Endodermal cell (in vitro differentiated cells): ENCODE measurements at regions not wholly inside any gene's neighbourhood (a gene's known extent, or its start where the extent isn't known, plus 50 kb on each side); places are given as distances from the start of the nearest gene placed in this dataset.

Experiments
- DNase-seq: peaks from one replicate; pipeline ENCODE4 v3.0.0-alpha.2; 2017
- H3K27ac ChIP-seq: 2 replicates; pipeline ENCODE4 v1.5.1; 2013; ENCODE audit warnings: mild to moderate bottlenecking, low read depth, low read length, moderate library complexity
- H3K27me3 ChIP-seq: 2 replicates; pipeline ENCODE4 v1.6.1; 2013; ENCODE audit warnings: mild to moderate bottlenecking, low read length, moderate library complexity; ENCODE audit not compliant: insufficient read depth, control insufficient read depth, poor library complexity, severe bottlenecking
- H3K36me3 ChIP-seq: 2 replicates; pipeline ENCODE4 v1.7.0; 2013; ENCODE audit warnings: mild to moderate bottlenecking, low read length, moderate library complexity; ENCODE audit not compliant: control insufficient read depth, insufficient read depth
- H3K4me1 ChIP-seq: one replicate; pipeline ENCODE4 v1.7.0; 2013; ENCODE audit warnings: low read length; ENCODE audit not compliant: control insufficient read depth, insufficient read depth
- H3K4me3 ChIP-seq: 2 replicates; pipeline ENCODE4 v1.5.1; 2013; ENCODE audit warnings: mild to moderate bottlenecking, low read length, moderate library complexity
- H3K9ac ChIP-seq: 2 replicates; pipeline ENCODE4 v1.6.1; 2013; ENCODE audit warnings: mild to moderate bottlenecking, low read length, moderate library complexity; ENCODE audit not compliant: poor library complexity, severe bottlenecking; ENCODE audit errors: extremely low read depth
- H3K9me3 ChIP-seq: 2 replicates; pipeline ENCODE4 v1.6.1; 2013; ENCODE audit warnings: mild to moderate bottlenecking, low read length, moderate library complexity; ENCODE audit not compliant: control insufficient read depth
- H3K27ac Mint-ChIP-seq: 2 replicates; pipeline ENCODE4 v1.8.0; 2020; ENCODE audit warnings: mixed read lengths
- H3K27me3 Mint-ChIP-seq: 2 replicates; pipeline ENCODE4 v1.8.0; 2021; ENCODE audit warnings: mild to moderate bottlenecking, mixed read lengths; ENCODE audit not compliant: insufficient read depth
- H3K36me3 Mint-ChIP-seq: 2 replicates; pipeline ENCODE4 v1.8.0; 2020; ENCODE audit warnings: low read depth, mixed read lengths
- H3K4me1 Mint-ChIP-seq: 2 replicates; pipeline ENCODE4 v1.8.0; 2020; ENCODE audit warnings: mixed read lengths
- H3K4me3 Mint-ChIP-seq: 2 replicates; pipeline ENCODE4 v1.8.0; 2020; ENCODE audit warnings: mild to moderate bottlenecking, moderate library complexity, mixed read lengths
- H3K9me3 Mint-ChIP-seq: 2 replicates; pipeline ENCODE4 v1.8.0; 2020; ENCODE audit warnings: mild to moderate bottlenecking, mixed read lengths
- CTCF ChIP-seq: fragments of 200-600 bp; sonication (generic); conservative IDR thresholded peaks from 2 replicates; pipeline ENCODE4 v1.5.0; 2021; ENCODE audit warnings: antibody characterized with exemption, mild to moderate bottlenecking
- WGBS, 2 experiments: methylation state at CpG; one replicate each; pipeline versions ENCODE4 v1.1.5 to v1.1.7; 2013; ENCODE audit warnings: missing lambda C conversion rate in 2 of 2, mixed read lengths in 1 of 2; ENCODE audit not compliant: insufficient coverage in 1 of 2, insufficient read length in 1 of 2; 5-methylcytosine and 5-hydroxymethylcytosine counted together

GRCh38 chr2:5509362-5509761 lies 182.8 kb upstream of the SOX11 start:
- H3K27ac Mint-ChIP-seq, result no peak overlapping the region
- no peak overlapping the region for H3K4me3 ChIP-seq
- H3K27me3 Mint-ChIP-seq, result no peaks in the 10 kb centered on the region
- H3K27me3 ChIP-seq, result no peaks in the 10 kb centered on the region
- DNase-seq, result no peak
- H3K36me3 Mint-ChIP-seq, result no peaks in the 10 kb centered on the region
- H3K9ac ChIP-seq, result no peak overlapping the region
- 91 to 97% methylated on average over 5 to 7 of the region's 7 CpGs for WGBS, 2 experiments
- H3K4me1 ChIP-seq, result peaks cover 3% of the 10 kb centered on the region
- no peaks in the 10 kb centered on the region for H3K36me3 ChIP-seq
- H3K9me3 ChIP-seq, result no peaks in the 10 kb centered on the region
- H3K9me3 Mint-ChIP-seq, result no peaks in the 10 kb centered on the region
- H3K27ac ChIP-seq, result no peak overlapping the region
- no peak for TF ChIP-seq CTCF
- H3K4me3 Mint-ChIP-seq, result no peak overlapping the region
- peaks cover 15% of the 10 kb centered on the region for H3K4me1 Mint-ChIP-seq

- 71 to 75% methylated on average over 4 of the region's 4 CpGs for WGBS, 2 experiments
- Histone ChIP-seq H3K27ac (no peak overlapping the region), H3K9me3 (no peaks in the 10 kb centered on the region), H3K36me3 (no peaks in the 10 kb centered on the region), H3K4me3 (no peak overlapping the region), H3K9ac (no peak overlapping the region), H3K4me1 (peaks cover 3% of the 10 kb centered on the region), H3K27me3 (no peaks in the 10 kb centered on the region)
- DNase-seq, result no peak
- Mint-ChIP-seq H3K4me1 (peaks cover 15% of the 10 kb centered on the region), H3K27ac (no peak overlapping the region), H3K4me3 (no peak overlapping the region), H3K9me3 (no peaks in the 10 kb centered on the region), H3K36me3 (no peaks in the 10 kb centered on the region), H3K27me3 (no peaks in the 10 kb centered on the region)
- TF ChIP-seq CTCF, result no peak
These were observed 182.1 kb upstream of the SOX11 start for GRCh38 chr2:5510082-5510481.

GRCh38 chr2:5515693-5516092 lies 176.5 kb upstream of the SOX11 start:
- H3K9ac ChIP-seq, result no peak overlapping the region
- H3K36me3 ChIP-seq, result no peaks in the 10 kb centered on the region
- H3K27ac ChIP-seq, result no peak overlapping the region
- H3K4me1 ChIP-seq, result no peaks in the 10 kb centered on the region
- no peak overlapping the region for H3K4me3 ChIP-seq
- Mint-ChIP-seq H3K27ac (no peak overlapping the region), H3K27me3 (no peaks in the 10 kb centered on the region), H3K4me1 (no peaks in the 10 kb centered on the region), H3K9me3 (no peaks in the 10 kb centered on the region), H3K4me3 (no peak overlapping the region), H3K36me3 (no peaks in the 10 kb centered on the region)
- WGBS, 2 experiments, result 97% methylated on average over 2 of the region's 2 CpGs; no CpG with 5 or more reads in 1 of the 2 experiments
- H3K27me3 ChIP-seq, result no peaks in the 10 kb centered on the region
- TF ChIP-seq CTCF, result no peak
- no peak for DNase-seq
- H3K9me3 ChIP-seq, result no peaks in the 10 kb centered on the region
